Chondrocyte (in vitro differentiated cells): ENCODE measurements at regions not wholly inside any gene's neighbourhood (a gene's known extent, or its start where the extent isn't known, plus 50 kb on each side); places are given as distances from the start of the nearest gene placed in this dataset.

Source experiments
- DNase-seq: peaks from one replicate; pipeline ENCODE4 v3.0.0; 2021; ENCODE audit warnings: mixed read lengths, low spot score
- H3K27ac Mint-ChIP-seq: one replicate; pipeline ENCODE4 v1.8.0; 2021; ENCODE audit warnings: mild to moderate bottlenecking, moderate library complexity, mixed read lengths; ENCODE audit not compliant: unreplicated experiment
- H3K27me3 Mint-ChIP-seq: 2 replicates; pipeline ENCODE4 v1.8.0; 2021; ENCODE audit warnings: low read depth, mixed read lengths
- H3K36me3 Mint-ChIP-seq: 2 replicates; pipeline ENCODE4 v1.8.0; 2021; ENCODE audit warnings: low read depth, mixed read lengths
- H3K4me1 Mint-ChIP-seq: 2 replicates; pipeline ENCODE4 v1.8.0; 2021; ENCODE audit warnings: low read depth, mild to moderate bottlenecking, mixed read lengths
- H3K4me3 Mint-ChIP-seq: one replicate; pipeline ENCODE4 v1.8.0; 2021; ENCODE audit warnings: mild to moderate bottlenecking, moderate library complexity, mixed read lengths; ENCODE audit not compliant: unreplicated experiment
- H3K9me3 Mint-ChIP-seq: 2 replicates; pipeline ENCODE4 v1.8.0; 2021; ENCODE audit warnings: low read depth, mixed read lengths
- TF ChIP-seq, protein P1 (sequence below): fragments of 200-600 bp; sonication (generic); IDR thresholded peaks from 2 replicates; pipeline ENCODE4 v1.5.0; 2021; ENCODE audit warnings: antibody characterized with exemption, mild to moderate bottlenecking, moderate library complexity

DNA sequence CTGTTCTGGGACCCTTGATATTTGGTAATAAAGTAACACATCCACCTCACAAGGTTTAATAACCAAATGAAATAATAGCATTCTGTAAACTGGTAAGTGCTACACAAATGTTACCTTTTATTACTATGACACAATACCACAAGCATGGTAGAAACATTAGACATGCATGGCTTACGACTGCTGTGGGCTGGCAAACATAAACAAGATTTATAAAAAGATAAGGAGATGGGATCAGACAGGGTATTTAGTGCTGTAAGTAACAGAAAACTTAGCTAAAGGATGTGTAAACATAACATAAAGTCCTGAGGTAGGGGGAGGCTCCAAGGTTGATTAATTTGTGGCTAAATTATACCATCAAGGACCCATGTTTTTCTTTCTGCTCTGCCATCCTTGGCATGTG lies 212.6 kb downstream of the BARHL2 start:
- H3K4me1 Mint-ChIP-seq: no peaks in the 10 kb centered on the region
- no peak overlapping the region for H3K4me3 Mint-ChIP-seq
- TF ChIP-seq, protein P1, sequence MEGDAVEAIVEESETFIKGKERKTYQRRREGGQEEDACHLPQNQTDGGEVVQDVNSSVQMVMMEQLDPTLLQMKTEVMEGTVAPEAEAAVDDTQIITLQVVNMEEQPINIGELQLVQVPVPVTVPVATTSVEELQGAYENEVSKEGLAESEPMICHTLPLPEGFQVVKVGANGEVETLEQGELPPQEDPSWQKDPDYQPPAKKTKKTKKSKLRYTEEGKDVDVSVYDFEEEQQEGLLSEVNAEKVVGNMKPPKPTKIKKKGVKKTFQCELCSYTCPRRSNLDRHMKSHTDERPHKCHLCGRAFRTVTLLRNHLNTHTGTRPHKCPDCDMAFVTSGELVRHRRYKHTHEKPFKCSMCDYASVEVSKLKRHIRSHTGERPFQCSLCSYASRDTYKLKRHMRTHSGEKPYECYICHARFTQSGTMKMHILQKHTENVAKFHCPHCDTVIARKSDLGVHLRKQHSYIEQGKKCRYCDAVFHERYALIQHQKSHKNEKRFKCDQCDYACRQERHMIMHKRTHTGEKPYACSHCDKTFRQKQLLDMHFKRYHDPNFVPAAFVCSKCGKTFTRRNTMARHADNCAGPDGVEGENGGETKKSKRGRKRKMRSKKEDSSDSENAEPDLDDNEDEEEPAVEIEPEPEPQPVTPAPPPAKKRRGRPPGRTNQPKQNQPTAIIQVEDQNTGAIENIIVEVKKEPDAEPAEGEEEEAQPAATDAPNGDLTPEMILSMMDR: no peak
- H3K27ac Mint-ChIP-seq: no peak overlapping the region
- H3K27me3 Mint-ChIP-seq: peaks cover 20% of the 10 kb centered on the region
- H3K9me3 Mint-ChIP-seq: no peaks in the 10 kb centered on the region
- DNase-seq: no peak
- no peaks in the 10 kb centered on the region for H3K36me3 Mint-ChIP-seq

DNA sequence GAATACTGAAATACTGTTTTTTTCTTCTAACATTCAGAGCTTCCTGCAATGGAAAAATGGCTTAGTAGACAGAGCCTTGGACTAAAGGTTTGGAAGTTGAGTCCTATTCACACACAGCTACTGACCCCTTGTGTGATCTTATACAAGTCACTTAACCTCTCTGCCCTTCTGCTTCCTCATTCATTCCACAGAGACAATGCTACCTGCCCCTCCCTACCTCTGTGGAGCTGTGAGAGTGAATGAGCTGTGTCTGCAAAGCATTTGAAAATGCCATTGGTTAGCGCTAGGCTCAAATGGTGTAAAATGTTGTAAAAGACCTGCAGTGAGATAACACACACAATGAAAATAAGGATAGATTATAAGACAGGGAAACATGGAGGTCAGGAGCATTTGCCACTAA lies 214.4 kb downstream of the BARHL2 start:
- DNase-seq: no peak
- no peaks in the 10 kb centered on the region for H3K4me1 Mint-ChIP-seq
- H3K9me3 Mint-ChIP-seq: no peaks in the 10 kb centered on the region
- no peak overlapping the region for H3K27ac Mint-ChIP-seq
- H3K4me3 Mint-ChIP-seq: no peak overlapping the region
- peaks cover 17% of the 10 kb centered on the region for H3K27me3 Mint-ChIP-seq
- TF ChIP-seq, protein P1: no peak
- H3K36me3 Mint-ChIP-seq: no peaks in the 10 kb centered on the region

DNA sequence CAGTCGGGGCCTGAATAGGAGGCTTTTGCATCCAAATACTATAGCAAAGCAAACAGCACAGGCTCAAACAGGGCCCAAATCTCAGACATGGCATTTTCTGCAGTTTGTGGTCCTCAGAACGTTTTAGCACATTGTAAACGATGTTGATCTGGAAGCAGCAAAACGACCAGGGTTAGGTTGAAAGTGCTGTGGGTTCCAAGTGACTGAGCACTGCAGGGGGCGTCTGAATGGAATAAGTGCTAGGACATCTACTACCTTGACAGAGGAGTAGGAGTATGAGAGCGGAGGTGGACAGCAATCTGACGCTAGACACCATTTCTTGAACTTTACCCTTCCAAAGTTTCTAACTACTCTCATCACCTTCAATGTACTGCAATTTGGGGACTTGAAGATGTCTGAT lies 214.9 kb downstream of the BARHL2 start:
- peaks cover 14% of the 10 kb centered on the region for H3K27me3 Mint-ChIP-seq
- no peak overlapping the region for H3K4me3 Mint-ChIP-seq
- no peak for DNase-seq
- TF ChIP-seq, protein P1: no peak
- H3K36me3 Mint-ChIP-seq: no peaks in the 10 kb centered on the region
- H3K27ac Mint-ChIP-seq: no peak overlapping the region
- H3K9me3 Mint-ChIP-seq: no peaks in the 10 kb centered on the region
- no peaks in the 10 kb centered on the region for H3K4me1 Mint-ChIP-seq

DNA sequence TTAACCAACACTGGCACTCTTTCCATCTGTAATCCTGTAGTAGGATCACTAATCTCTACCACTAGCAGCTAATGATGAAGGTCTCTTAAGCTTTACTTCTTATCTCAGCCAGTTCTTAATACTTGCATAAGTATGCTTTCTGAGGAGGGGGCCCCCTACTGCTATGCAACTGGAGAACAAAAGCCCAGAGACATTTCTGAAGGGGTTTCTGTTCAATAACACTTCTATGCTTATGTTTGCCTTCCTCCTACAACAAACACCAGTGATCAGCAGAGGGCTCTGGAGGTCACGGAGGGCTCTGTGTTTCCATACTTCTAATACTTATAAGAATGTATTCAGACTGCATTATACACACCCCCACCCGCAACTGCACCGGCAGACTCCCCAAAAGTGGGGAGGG lies 215.8 kb downstream of the BARHL2 start:
- Mint-ChIP-seq H3K4me3 (no peak overlapping the region), H3K27me3 (peaks cover 12% of the 10 kb centered on the region), H3K4me1 (no peaks in the 10 kb centered on the region), H3K9me3 (no peaks in the 10 kb centered on the region), H3K27ac (no peak overlapping the region), H3K36me3 (no peaks in the 10 kb centered on the region)
- DNase-seq: no peak
- TF ChIP-seq, protein P1: no peak

DNA sequence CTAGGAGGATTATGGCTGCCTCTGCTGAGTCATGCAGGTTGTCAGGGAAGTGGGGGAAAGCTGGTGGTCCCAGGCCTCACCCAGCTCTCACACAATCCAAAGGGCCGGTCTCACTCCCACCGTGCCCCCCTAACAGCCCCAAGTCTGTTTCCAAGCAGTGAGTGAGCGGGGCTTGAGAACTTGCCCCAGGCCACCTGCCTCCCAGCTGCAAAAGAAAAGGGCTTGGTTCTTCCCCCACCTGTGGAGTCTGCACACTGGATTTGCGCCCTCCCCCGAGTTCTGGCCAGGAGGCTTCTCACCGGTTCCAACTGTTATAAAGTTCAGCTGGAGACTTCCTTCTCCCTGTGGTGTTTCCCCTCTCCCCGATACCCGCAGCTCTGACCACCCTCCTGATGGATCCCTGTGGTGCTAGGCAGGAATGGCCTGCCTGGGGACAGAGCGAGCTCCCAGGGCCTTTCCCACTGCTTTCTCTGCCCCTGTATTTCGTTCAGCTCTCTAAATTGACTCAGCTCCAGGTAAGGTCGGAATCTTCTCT lies 222.3 kb downstream of the BARHL2 start:
- Mint-ChIP-seq H3K4me3 (no peak overlapping the region), H3K36me3 (no peaks in the 10 kb centered on the region), H3K27ac (no peak overlapping the region), H3K27me3 (peaks cover 7% of the 10 kb centered on the region), H3K9me3 (no peaks in the 10 kb centered on the region), H3K4me1 (no peaks in the 10 kb centered on the region)
- no peak for DNase-seq
- TF ChIP-seq, protein P1: no peak
